ENCODE measurements at regions not wholly inside any gene's neighbourhood (a gene's known extent, or its start where the extent isn't known, plus 50 kb on each side); places are given as distances from the start of the nearest gene placed in this dataset.
"Not testable (repeated sequence)": the region's sequence is repeated elsewhere in the genome, so short reads cannot be mapped to it uniquely, and the experiment has no call there.

GRCh38 chr16:80250381-80250780 is 290.4 kb upstream of the DYNLRB2 start:
- no peak for DNase-seq

GRCh38 chr16:80243303-80243702 is 297.5 kb upstream of the DYNLRB2 start:
- DNase-seq: not testable (repeated sequence)

GRCh38 chr16:80242279-80242678 is 298.5 kb upstream of the DYNLRB2 start:
- not testable (repeated sequence) for DNase-seq

GRCh38 chr16:80233097-80233835 is 307.5 kb upstream of the DYNLRB2 start:
- DNase-seq: no peak

GRCh38 chr16:80231888-80232287 is 308.9 kb upstream of the DYNLRB2 start:
- DNase-seq: no peak

- no peak for DNase-seq
These were observed 309.7 kb upstream of the DYNLRB2 start for GRCh38 chr16:80231121-80231520.

- DNase-seq: no peak
These were observed 310.3 kb upstream of the DYNLRB2 start for GRCh38 chr16:80230328-80231120.

- DNase-seq: no peak
These were observed 314.3 kb upstream of the DYNLRB2 start for GRCh38 chr16:80226499-80226898.

- no peak for DNase-seq
These were observed 330.0 kb upstream of the DYNLRB2 start for GRCh38 chr16:80210787-80211186.

GRCh38 chr16:80208743-80209142 is 332.1 kb upstream of the DYNLRB2 start:
- no peak for DNase-seq

GRCh38 chr16:80208015-80208414 is 332.8 kb upstream of the DYNLRB2 start:
- no peak for DNase-seq

GRCh38 chr16:80203821-80204220 is 337.0 kb upstream of the DYNLRB2 start:
- no peak for DNase-seq

- no peak for DNase-seq
These were observed 337.9 kb upstream of the DYNLRB2 start for GRCh38 chr16:80202831-80203413.

GRCh38 chr16:80200079-80200478 is 340.7 kb upstream of the DYNLRB2 start:
- no peak for DNase-seq

GRCh38 chr16:80199614-80200013 is 341.2 kb upstream of the DYNLRB2 start:
- no peak for DNase-seq

GRCh38 chr16:80198311-80199299 is 342.2 kb upstream of the DYNLRB2 start:
- DNase-seq: no peak

GRCh38 chr16:80197741-80198201 is 343.0 kb upstream of the DYNLRB2 start:
- DNase-seq: no peak

GRCh38 chr16:80191928-80192327 is 348.9 kb upstream of the DYNLRB2 start:
- no peak for DNase-seq

GRCh38 chr16:80189476-80190175 is 351.2 kb upstream of the DYNLRB2 start:
- no peak for DNase-seq

- no peak for DNase-seq
These were observed 364.7 kb upstream of the DYNLRB2 start for GRCh38 chr16:80176114-80176513.

- no peak for DNase-seq
These were observed 365.8 kb upstream of the DYNLRB2 start for GRCh38 chr16:80175011-80175410.

- DNase-seq: no peak
These were observed 366.4 kb upstream of the DYNLRB2 start for GRCh38 chr16:80174416-80174815.
